ENCODE measurements at regions not wholly inside any gene's neighbourhood (a gene's known extent, or its start where the extent isn't known, plus 50 kb on each side); places are given as distances from the start of the nearest gene placed in this dataset.

DNA sequence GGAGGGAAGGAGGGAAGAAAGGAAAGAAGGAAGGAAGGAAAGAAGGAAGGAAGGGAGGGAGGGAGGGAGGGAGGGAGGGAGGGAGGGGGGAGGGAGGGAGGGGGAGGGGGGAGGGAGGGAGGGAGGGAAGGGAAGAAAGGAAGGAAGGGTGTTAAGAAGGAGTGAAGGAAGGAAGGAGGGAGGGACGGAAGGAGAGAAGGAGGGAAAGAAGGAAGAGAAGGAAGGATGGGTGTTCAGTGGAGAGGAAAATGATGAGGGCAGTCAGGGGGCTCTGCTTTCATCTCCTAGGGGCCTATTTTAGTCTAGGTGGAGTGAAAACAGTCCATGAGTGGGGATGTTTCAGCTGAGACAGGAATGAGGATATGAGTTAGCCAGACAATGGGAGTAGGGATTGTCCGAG is 357.0 kb upstream of the C16orf82 start:
- TF ChIP-seq POLR2A (IDR thresholded peaks at IDR 0.05) = no peak
- TF ChIP-seq, protein P1, sequence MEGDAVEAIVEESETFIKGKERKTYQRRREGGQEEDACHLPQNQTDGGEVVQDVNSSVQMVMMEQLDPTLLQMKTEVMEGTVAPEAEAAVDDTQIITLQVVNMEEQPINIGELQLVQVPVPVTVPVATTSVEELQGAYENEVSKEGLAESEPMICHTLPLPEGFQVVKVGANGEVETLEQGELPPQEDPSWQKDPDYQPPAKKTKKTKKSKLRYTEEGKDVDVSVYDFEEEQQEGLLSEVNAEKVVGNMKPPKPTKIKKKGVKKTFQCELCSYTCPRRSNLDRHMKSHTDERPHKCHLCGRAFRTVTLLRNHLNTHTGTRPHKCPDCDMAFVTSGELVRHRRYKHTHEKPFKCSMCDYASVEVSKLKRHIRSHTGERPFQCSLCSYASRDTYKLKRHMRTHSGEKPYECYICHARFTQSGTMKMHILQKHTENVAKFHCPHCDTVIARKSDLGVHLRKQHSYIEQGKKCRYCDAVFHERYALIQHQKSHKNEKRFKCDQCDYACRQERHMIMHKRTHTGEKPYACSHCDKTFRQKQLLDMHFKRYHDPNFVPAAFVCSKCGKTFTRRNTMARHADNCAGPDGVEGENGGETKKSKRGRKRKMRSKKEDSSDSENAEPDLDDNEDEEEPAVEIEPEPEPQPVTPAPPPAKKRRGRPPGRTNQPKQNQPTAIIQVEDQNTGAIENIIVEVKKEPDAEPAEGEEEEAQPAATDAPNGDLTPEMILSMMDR (IDR thresholded peaks at IDR 0.05) = no peak
- DNase-seq (no peak), ATAC-seq (no peak)
- H3K4me3 ChIP-seq = no peak overlapping the region
- H3K9me3 ChIP-seq = no peaks in the 10 kb centered on the region
- intact Hi-C loops (cut with DNase I) = no loop called here
- 72 to 83% (median 76%) methylated on average over 2 of the region's 2 CpGs for WGBS, 4 donors
- no peak overlapping the region for H3K27ac ChIP-seq
- H3K36me3 ChIP-seq = no peaks in the 10 kb centered on the region
- no peaks in the 10 kb centered on the region for H3K4me1 ChIP-seq
- no peaks in the 10 kb centered on the region for H3K27me3 ChIP-seq

DNA sequence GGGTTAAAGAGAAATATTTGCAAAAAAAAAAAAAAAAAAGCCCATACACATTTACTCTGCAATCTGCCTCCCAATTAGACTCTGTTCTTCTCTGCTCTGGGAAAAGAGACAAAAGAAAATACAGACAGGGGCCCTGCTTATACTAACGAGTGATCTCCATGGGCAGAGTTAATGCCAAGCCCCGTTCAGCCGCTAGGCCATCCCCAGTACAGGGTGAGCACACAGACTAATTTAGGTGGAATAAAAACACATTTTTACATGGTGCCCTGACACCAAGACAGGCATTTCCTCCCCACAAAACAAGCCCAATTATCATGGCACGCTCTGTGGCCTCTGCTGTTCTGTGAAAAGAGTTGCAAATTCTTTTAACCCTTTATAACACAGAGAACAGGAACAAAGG is 356.3 kb upstream of the C16orf82 start:
- ATAC-seq = no peak
- Histone ChIP-seq H3K4me3 (no peak overlapping the region), H3K36me3 (no peaks in the 10 kb centered on the region), H3K27me3 (no peaks in the 10 kb centered on the region), H3K27ac (no peak overlapping the region), H3K9me3 (no peaks in the 10 kb centered on the region), H3K4me1 (no peaks in the 10 kb centered on the region)
- intact Hi-C loops (cut with DNase I) = no loop called here
- TF ChIP-seq, protein P1 (IDR thresholded peaks at IDR 0.05) = no peak
- TF ChIP-seq POLR2A (IDR thresholded peaks at IDR 0.05) = no peak
- WGBS, 4 donors = 35 to 47% (median 37%) methylated on average over 4 of the region's 4 CpGs
- no peak for DNase-seq

DNA sequence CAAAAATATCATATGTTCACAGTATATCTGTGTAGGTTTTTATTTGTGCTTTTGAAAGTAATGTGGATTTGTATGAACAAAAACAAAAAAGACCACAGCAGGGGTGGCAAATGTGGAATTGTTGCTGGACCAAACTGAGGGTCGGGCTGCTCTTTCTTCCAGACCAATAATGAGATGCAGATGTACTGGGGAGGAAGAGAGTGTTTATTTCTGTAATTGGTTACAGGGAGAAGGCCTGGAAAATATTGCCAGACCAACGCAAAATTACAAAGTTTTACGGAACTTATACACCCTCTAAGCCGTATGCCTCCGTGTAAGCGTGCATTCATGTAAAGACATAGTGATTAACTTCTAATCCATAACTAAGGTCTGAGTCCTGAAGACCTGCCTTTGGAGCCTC is 353.9 kb upstream of the C16orf82 start:
- ATAC-seq (no peak), DNase-seq (no peak)
- intact Hi-C loops (cut with DNase I) = no loop called here

GRCh38 chr16:26715969-26716368 is 350.8 kb upstream of the C16orf82 start:
- H3K4me1 ChIP-seq = no peaks in the 10 kb centered on the region
- intact Hi-C loops (cut with DNase I) = no loop called here
- H3K9me3 ChIP-seq = no peaks in the 10 kb centered on the region
- TF ChIP-seq, protein P1 (IDR thresholded peaks at IDR 0.05) = no peak
- no peak for TF ChIP-seq POLR2A (IDR thresholded peaks at IDR 0.05)
- no peak overlapping the region for H3K27ac ChIP-seq
- 85 to 94% (median 88%) methylated on average over 1 of the region's 1 CpG for WGBS, 4 donors
- ATAC-seq (no peak), DNase-seq (no peak)
- no peaks in the 10 kb centered on the region for H3K36me3 ChIP-seq
- H3K4me3 ChIP-seq = no peak overlapping the region
- no peaks in the 10 kb centered on the region for H3K27me3 ChIP-seq

More for the DNA sequence above, 353.9 kb upstream of the C16orf82 start:
- Histone ChIP-seq H3K9me3 (no peaks in the 10 kb centered on the region), H3K36me3 (no peaks in the 10 kb centered on the region), H3K27me3 (no peaks in the 10 kb centered on the region), H3K4me1 (no peaks in the 10 kb centered on the region), H3K4me3 (no peak overlapping the region), H3K27ac (no peak overlapping the region)
- 85 to 94% (median 92%) methylated on average over 6 of the region's 6 CpGs for WGBS, 4 donors
- TF ChIP-seq, protein P1 (IDR thresholded peaks at IDR 0.05) = no peak
- no peak for TF ChIP-seq POLR2A (IDR thresholded peaks at IDR 0.05)

All from heart left ventricle (tissue), 16 donors.